ENCODE measurements at regions not wholly inside any gene's neighbourhood (a gene's known extent, or its start where the extent isn't known, plus 50 kb on each side); places are given as distances from the start of the nearest gene placed in this dataset.

DNA sequence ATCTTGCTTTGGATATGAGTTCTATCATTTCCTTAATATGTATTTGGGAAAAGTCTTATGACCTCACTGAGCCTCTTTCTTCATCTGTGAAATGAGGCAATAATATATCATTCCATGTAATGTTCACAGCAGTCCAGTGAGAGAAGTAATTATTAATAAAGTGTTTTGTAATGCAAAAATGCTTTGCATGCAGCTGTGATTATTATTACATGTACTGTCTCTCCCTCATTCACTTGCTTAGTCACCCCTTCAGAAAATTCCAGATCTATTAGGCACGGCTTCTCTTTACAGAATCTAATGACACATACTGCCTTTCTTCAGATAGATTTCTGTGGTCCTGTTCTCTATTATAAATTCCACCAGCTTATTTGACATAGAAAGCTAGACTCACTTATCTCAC, 53.5 kb upstream of the FGF13 start:
- TF ChIP-seq EZH2 (IDR thresholded peaks at IDR 0.05; ENCODE audit: insufficient read depth, poor library complexity, severe bottlenecking) (no peak), EZH2phosphoT487 (IDR thresholded peaks at IDR 0.05; ENCODE audit: insufficient read depth, low read depth) (no peak)
